Right lobe of liver (tissue), 4 donors: ENCODE measurements at regions not wholly inside any gene's neighbourhood (a gene's known extent, or its start where the extent isn't known, plus 50 kb on each side); places are given as distances from the start of the nearest gene placed in this dataset.

ENCODE experiments used
- CTCF ChIP-seq, 4 donors: fragments of 200-600 bp in 3 of 4; fragments of 450-650 bp in 1 of 4; IDR thresholded peaks; one replicate each; pipeline versions ENCODE4 v1.5.1 to v1.8.0; 2016 to 2022; ENCODE audit warnings: antibody characterized with exemption in 4 of 4, mild to moderate bottlenecking in 2 of 4
- POLR2A ChIP-seq: fragments of 450-650 bp; IDR thresholded peaks from one replicate; pipeline ENCODE4 v1.6.1; 2017; ENCODE audit warnings: antibody characterized with exemption, mild to moderate bottlenecking
- donor health status: DM: no; HTN: no; CAD: no.
- donor health status: DM: no; HTN: no; CAD: no.
- donor health status: DM: no; HTN: yes; CAD: no.

- TF ChIP-seq POLR2A (no peak), CTCF (IDR thresholded peaks at IDR 0.05) (no peak)
Observed at GRCh38 chr13:110097013-110097412, 209.9 kb downstream of the COL4A1 start.
